Stimulated activated CD4-positive, alpha-beta T cell treated with anti-CD3 and anti-CD28 coated beads, Interleukin-4, amount 100 ng/mL, for 4 hours (primary cell): ENCODE measurements at regions not wholly inside any gene's neighbourhood (a gene's known extent, or its start where the extent isn't known, plus 50 kb on each side); places are given as distances from the start of the nearest gene placed in this dataset.
"Not testable (repeated sequence)": the region's sequence is repeated elsewhere in the genome, so short reads cannot be mapped to it uniquely, and the experiment has no call there.

Source experiments
- DNase-seq, 2 experiments: peaks; one replicate each; pipeline ENCODE4 v3.0.0-alpha.2; 2020

DNA sequence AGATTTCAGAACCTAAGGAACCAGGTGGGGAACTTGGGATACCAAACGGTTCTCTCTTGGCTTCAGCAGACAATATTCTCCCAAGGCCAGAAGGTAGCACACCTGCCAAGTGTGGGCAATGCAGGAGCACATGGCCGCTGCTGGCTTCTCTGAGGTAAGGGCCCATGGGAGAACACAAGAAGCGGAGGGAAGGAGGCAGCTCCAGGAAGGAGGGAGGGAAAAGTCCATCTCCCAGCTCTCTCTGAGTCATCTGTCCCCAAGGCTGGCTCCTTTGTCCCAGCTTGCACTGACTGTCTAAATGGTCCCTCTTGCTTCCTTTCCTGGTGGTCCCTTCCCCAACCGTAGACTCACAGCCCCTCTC is 557.9 kb upstream of the CADM1 start:
- DNase-seq: no peak

DNA sequence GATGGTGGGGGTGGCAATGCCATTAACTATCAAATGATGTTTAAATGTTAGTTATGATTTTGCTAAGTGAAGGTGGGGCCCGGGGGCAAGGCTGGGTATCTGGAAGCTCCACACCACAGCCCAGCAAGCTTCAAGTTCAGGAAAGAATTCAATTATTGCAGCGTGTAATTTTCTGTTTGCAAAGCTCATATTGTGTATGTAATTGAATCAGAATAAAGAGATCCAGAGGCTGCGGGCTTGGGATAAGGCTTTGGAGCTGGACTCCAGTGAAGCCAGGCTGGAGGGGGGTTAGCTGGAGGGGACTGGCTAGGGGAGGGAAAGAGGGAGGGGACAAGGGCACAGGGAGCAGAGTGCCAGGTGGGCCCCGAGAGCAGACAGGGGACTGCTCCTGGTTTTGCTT is 557.1 kb upstream of the CADM1 start:
- DNase-seq: no peak

- no peak for DNase-seq
Observed at GRCh38 chr11:116059919-116060318, 555.7 kb upstream of the CADM1 start.

DNA sequence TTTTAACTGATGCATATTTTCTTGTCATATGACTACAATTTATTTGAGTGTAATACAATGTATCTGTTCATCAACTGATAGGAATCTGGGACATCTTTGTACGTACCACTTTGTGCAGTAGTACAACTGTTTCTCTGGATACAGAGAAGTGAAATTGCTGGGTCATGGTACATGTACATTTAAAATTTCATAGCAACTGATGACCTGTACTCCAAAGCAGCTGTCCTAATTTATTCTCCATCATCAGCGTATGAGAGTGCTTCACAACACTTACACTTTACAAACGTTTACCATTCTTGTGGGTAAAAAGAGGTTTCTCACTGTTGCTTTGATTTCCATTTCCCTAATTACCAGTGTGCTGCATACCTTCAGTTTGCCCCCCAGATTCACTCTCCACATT is 552.8 kb upstream of the CADM1 start:
- no peak for DNase-seq

DNA sequence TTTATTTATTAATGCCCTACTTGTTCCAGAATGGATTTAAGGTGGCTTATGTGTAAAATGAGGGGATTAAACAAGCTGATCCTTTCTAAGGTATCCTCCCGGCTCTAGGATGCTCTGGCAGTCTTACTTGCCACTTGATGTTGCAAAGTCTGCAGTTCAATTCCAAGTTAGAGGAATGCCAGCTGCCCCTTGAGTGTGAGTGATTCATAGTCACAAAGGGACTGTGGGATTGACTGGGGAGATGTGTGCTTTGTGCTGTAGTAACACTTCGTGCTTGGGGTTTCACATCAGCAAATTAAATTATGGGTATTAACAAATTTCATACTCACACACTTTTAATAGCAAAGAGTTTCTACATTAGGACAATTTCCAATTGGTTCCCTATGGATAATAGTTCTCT is 550.8 kb upstream of the CADM1 start:
- no peak for DNase-seq

DNA sequence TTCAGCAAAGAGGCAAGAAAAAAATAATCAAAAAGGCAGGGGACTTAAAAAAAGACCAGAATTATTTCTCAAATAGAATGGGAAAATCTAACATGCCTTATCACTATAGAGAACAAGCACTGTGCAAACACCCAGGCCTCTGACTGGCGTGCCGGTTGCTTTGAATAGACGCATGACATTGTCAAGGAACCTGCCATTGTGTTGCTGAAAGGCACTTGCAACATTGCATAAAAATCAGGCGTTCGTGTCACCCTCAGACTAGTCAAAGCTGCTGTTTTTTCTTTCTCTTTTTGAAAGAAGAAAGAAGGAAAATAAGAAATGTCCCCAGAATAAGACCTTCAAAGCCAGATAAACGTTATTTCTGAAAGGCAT is 549.3 kb upstream of the CADM1 start:
- DNase-seq: no peak

DNA sequence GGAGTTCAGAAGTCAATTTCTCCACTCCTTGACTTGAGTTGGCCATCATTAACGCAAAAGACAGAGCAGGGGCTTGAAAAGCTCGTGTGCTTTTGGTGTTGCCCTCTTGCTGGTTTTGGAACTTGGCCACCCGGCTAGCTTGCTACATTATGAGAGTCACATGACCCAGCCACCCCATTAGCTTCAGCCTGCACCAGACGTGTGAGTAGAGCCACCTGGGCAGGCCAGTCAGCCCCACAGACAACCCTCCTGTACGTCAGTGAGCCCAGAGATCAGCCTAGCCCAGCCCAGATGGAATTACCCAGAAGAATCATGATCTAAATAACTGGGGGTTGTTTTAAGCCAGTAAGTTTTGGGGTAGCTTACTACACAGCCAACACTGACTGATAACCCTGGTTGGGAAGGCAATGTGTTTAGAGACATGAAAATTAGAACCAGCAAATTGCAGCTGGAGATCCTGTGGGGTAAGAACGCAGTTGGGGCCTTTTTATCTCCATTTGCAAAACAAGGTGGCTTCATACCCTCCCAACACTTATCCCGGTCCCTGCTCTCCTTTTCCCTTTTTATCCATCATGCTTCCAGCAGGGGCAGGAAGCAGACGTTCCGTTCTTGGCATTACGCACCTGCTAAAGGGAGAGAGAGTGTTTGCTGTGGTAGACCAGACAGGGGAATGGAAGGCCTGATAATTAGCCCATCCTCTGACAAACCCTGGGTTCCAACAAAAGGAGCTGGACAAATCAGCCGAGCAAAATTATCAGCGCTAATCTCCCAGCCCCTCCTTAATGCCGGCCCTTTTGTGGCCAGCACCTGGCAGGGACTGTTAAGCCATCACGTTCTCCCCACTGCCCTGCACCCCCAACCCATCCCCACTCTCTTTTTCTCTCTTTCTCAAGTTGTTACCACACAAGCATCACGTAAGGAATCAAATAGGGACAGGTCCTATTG is 548.7 kb upstream of the CADM1 start:
- DNase-seq: no peak

- no peak for DNase-seq
Observed at GRCh38 chr11:116051494-116051893, 547.3 kb upstream of the CADM1 start.

DNA sequence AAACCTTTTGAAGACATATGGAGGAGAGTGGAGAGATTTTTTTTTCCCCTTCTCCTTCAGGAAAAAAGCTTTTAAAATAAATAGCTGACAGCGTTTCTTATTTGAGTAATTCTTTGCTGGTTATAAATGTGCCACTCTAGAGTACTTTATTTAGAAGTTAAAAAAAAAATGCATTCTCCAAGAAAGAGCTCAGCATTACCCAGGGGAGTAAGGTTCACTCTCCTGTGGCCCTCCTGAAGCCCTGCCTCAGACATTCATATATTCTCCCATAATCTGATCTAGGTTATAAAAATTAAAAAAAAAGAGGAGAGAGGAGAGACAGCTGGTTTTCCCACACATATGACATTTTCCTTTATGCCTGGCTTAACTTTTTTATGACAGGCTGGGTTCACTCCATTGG is 545.2 kb upstream of the CADM1 start:
- DNase-seq: no peak

- no peak for DNase-seq
Observed at GRCh38 chr11:116046127-116046526, 541.9 kb upstream of the CADM1 start.

DNA sequence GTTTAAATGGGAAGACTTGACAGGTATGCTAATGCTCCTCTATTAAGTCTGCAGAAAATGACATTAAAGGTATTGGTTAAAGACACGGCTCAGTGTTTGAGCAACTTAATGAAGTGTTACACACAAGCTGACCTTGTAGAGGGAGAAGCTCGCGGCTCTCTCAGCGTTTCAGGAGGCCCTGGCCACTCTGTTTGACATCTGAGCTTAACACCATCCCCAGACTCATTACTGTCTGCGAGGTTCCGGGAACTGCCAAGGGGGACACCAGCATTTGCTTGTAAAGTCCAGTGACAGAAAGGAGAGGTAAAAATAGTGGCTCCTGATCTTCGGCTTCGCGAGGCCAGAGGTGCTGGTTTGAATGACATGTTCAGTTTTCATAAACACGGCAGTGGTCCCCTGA is 540.7 kb upstream of the CADM1 start:
- no peak for DNase-seq

- DNase-seq: no peak
Observed at GRCh38 chr11:116044520-116044919, 540.3 kb upstream of the CADM1 start.

DNA sequence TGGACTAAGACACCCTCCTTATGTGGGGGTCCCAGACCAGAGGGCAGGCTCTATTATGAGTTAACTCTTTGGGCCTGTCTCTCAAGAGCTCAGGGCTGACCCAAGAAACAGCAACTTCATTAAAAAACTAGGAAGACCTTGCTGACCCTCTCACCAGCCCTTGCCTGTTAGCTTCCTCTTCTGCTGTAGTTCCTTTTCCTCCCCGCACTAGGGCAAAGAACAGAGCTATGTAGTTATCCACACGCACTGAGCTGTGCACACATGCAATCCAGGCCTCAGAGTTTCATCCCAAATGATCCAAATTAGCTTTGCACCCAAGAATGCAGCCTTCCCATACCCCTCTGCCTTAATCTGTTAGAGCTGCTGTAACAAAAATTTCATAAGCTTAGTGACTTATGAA is 539.6 kb upstream of the CADM1 start:
- no peak for DNase-seq

DNA sequence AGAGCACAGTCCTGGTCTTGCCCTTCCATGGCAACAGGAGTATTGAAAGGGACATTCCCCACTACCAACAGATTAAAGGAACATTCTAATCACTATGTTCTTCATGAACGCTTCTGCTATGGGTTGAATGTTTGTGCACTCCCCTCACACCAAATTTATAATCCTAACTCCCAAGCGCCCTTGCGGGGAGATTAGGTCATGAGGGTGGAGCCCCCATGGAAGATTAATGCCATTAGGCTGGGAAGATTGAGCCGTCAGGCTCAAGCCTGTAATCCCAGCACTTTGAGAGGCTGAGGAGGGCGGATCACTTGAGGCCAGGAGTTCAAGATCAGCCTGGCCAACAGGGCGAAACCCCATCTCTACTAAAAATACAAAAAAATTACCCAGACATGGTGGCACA is 538.8 kb upstream of the CADM1 start:
- DNase-seq: not testable (repeated sequence)

- DNase-seq: no peak
Observed at GRCh38 chr11:116042146-116042545, 537.9 kb upstream of the CADM1 start.

DNA sequence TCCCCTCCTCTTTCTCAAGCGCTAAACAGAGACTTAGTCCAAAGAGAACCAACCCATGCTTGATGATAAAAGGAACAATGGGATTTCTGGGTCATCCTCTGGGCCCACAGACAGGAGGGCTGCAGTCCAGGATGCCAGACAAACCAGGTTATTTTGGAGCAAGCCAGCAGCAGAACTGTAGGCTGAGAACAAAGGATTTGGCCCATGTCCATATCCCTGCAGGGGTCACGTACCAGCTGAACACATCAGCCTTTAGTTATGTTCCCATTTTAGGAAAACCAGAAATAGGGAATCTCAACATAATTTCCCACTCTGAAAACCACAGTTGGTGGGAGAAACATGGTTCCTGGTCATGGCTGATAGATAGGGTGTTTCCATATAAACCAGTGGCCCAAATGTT is 533.6 kb upstream of the CADM1 start:
- DNase-seq: no peak

GRCh38 chr11:116035977-116036376 is 531.8 kb upstream of the CADM1 start:
- DNase-seq: no peak

DNA sequence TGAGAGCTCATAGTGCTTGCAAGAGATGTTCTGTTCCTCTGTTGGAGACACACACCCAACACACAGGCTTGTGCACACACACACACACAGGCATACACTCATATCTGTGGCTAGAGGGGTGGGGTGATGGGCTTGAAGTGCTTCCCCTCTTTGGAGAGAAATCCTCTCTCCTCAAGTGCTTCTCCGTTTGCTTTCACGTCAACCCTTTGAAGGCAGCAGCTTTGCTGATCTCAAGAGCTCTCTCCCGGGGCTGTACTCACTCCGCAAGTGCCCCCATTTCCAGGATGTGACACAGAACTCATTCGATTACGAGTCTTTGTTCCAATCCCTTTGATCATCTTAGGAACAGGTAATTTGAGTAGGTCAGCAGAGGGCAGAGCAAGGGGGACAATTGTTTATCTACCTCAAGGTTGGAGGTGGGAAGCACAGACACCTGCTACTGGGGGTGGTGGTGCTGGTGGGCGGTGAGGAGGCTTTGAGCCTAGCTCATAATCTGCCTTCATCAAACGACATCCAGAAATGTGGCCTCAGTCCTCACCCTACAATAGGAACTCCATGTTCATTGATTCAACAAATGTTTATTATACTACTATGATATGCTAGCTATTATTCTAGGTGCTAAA is 529.8 kb upstream of the CADM1 start:
- no peak for DNase-seq

DNA sequence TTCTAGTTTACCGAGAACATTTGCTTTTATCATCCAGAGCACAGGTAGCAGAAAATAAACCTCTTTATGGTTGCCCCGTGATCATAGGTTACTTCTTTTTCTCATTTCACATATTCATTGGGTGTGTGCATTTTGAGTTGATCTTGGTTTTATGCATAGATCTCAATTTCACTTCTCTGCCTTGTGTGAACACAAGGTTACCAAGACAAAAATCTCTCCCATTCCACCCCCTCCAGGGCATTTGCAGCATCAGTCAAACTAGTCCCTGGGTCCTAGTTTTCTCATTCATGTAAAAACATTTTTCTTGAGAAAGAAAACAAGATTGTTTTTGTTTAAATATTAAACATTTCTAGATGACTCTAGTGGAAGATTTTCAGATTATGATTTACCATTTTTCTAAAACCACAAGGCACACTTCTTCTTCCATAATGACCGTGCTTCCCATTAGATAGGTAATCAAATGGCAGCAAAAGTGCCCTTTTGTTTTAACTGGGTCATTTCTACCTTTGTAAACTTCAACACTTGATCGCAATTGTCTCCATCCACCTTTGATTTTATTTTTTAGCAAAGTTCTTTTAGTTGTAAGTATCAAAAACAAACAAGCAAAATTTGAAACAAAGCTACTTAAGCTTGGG is 526.6 kb upstream of the CADM1 start:
- DNase-seq: no peak

DNA sequence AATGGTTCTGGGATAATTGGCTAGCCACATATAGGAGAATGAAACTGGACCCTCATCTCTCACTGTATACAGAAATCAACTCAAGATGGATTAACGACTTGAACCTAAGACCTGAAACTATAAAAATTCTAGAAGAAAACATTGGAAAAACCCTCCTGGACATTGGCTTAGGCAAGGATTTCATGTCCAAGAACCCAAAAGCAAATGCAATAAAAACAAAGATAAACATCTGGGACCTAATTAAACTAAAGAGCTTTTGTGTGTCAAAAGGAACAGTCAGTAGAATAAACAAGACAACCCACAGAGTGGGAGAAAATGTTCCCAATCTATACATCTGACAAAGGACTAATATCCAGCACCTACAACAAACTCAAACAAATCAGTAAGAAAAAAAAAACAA is 524.3 kb upstream of the CADM1 start:
- DNase-seq: not testable (repeated sequence)

DNA sequence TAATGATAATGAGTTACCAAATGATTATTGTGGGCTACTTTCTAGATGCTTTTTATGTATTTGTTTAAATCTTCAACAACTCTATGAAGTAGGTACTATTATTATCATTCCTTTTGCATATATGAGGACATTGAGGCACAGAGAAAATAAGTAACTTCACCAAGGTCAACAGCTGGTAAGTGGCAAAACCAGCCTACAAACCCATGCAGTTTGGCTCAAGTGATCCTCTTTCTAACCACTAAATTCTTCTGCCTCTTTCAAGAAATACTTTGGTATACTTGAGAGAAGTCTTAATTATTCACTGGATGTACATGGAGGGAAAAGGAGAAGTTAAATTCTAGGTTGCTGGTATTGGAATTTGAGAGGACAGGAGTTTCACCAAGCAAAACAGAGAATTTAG is 495.2 kb upstream of the CADM1 start:
- DNase-seq: no peak

GRCh38 chr11:115996808-115997188 is 492.6 kb upstream of the CADM1 start:
- no peak for DNase-seq

- no peak for DNase-seq
Observed at GRCh38 chr11:115996125-115996807, 492.1 kb upstream of the CADM1 start.

DNA sequence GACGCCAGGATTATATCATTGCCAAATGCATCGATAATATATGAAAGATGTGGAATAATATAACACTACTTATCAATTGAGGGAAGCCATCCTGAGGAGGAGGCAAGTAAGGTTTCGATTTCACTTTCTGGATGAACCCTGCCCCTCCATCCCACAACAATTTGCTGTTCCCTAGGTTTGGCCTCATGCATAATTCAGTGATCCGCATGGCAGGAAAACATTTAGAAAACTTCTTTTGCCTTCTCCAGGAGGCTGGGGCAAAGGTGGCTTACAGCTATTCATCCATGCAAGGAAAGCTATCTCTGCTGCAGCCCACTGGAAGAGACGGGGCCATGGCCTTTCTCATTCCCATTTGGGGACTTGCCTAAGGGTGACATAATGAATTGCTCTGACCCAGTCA is 489.4 kb upstream of the CADM1 start:
- no peak for DNase-seq
